Activated T-cell treated with anti-CD3 and anti-CD28 coated beads, Interleukin-2, amount 50 U/mL, for 1 hour (primary cell): ENCODE measurements at regions not wholly inside any gene's neighbourhood (a gene's known extent, or its start where the extent isn't known, plus 50 kb on each side); places are given as distances from the start of the nearest gene placed in this dataset.
"Not testable (repeated sequence)": the region's sequence is repeated elsewhere in the genome, so short reads cannot be mapped to it uniquely, and the experiment has no call there.

Experiments used
- DNase-seq: peaks from one replicate; pipeline ENCODE4 v3.0.0-alpha.2; 2020

DNA sequence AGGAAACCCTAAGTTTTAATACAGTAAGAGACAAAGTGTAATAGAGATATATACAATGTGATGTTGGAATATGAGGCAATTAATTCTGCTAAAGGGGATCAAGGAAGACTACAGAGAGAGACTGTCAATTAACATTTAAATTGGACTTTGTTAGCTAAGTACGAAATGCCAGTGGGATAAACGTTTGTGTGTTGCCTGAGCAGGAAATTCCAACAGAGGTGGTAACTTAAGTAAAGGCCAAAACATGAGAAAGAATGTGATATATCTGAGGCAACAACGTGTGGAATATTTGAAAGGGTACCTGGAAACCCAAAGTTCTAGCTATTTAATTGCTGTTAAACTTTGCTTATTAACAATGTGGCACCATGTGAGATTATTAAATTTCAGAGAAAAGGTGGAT is 1666.9 kb upstream of the WWC1 start:
- DNase-seq = no peak

GRCh38 chr5:166625210-166625865 is 1666.1 kb upstream of the WWC1 start:
- no peak for DNase-seq

DNA sequence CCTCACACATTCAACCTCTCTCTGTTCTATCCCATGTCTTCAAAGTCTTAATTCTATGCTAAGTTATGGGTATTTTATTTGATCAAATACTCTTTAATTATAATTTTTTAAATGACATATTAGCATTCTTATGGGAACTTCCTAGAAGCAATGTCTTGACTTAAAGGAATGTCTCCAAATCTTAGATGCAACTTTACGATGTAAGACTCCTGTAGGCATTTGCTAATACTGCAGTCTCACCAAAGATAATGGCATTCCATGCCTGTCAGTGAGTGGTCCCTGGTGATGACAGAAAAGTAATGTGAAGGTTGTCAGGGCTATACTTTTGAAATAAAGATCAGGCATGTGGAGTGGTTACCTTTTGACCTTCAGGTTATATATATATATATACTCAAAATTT is 1654.2 kb upstream of the WWC1 start:
- no peak for DNase-seq

DNA sequence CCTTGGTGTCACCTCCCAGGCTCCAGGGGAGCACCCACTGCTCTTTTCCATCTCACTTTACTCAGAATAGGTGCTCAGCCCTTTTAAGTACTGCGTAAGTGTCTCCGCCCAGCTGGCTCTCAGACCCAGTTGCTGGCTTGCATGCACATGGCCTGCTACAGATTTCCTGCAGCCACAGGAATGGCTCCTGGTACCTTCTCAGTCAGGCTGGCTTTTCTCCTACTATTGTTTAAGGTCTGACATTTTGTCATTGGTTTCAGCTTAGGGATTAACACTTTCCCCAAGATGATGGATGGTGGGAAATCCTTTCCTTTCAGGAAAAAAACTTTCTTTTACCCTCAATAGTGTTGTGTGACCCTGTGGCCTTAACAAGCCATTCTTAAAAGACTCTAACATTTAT is 1652.3 kb upstream of the WWC1 start:
- no peak for DNase-seq

- DNase-seq = not testable (repeated sequence)
Observed at GRCh38 chr5:166640136-166640535, 1651.3 kb upstream of the WWC1 start.

DNA sequence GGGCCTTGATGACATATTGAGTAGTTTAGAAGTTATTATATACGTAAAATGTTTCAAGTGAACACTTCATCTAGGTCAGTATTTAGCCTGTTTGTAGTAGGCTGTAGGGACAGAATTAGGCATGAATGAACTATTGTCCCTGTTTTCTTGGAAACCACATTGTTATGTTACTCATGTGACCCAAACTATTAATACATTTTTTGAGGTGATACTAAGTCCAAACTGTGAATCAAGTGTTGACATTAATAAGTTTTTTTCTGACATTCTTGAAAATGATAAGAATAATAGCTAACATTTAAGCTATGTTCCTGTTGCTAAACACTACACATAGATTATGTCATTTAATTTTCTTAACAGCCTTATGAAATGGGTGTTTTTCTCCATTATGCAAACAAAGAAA is 1642.7 kb upstream of the WWC1 start:
- DNase-seq = no peak

- DNase-seq = no peak
Observed at GRCh38 chr5:166649676-166650075, 1641.8 kb upstream of the WWC1 start.

DNA sequence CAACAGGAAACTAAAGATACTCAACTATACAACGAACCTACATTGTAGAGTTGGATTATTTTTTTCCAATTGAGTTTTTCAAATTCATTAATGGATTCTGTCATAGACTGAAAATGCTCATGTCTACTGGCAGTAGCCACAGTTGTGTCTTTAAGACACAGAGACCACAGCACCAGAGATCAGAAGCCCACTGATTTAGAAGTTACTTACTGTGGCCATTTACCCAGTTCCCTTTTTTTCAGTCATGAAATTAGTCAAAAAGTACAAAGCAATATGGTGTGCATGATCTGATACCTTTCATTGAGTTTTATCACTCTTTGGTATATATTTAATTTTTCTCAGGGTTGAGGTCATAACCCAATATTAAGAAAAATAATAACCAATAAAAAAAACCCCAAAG is 1640.2 kb upstream of the WWC1 start:
- DNase-seq = no peak

DNA sequence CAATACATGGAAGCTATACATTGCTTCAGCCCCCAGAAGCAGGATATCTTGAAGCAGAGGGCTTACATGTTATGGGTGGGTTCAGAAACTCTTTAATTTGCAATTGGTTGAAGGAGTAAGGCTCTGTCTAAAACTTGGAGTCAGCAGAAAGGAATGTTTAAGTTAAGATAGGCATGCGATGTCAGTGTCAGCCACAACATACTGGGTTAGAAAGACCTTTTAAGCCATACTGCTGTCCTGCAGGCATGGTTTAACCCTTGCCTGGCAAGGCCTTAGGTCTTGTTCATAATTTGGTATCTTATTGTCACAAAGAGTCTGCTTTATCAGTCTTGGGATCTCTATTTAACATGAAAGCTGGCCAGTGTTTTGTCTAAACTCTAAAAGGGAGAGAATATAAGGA is 1619.6 kb upstream of the WWC1 start:
- no peak for DNase-seq

- DNase-seq = no peak
Observed at GRCh38 chr5:166672431-166672830, 1619.0 kb upstream of the WWC1 start.

DNA sequence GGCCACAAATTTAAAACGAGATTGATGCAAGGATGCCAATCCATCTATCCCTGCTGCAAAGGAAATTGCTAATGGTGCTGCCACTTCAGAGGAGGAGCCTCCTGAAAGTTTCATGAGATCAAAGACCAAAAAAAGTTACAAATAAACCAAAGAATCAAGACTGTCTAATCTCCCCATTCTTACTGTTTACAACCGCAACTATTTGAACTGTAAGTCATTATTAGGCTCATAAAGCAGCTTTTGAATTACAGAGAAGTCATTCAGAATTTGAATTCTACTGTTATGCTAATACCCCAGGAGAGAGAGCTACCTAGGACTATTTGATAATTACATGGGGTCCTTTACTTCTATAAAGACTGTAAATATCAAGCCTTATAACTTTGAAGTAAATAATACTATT is 1613.6 kb upstream of the WWC1 start:
- no peak for DNase-seq

- no peak for DNase-seq
Observed at GRCh38 chr5:166679331-166679730, 1612.1 kb upstream of the WWC1 start.

DNA sequence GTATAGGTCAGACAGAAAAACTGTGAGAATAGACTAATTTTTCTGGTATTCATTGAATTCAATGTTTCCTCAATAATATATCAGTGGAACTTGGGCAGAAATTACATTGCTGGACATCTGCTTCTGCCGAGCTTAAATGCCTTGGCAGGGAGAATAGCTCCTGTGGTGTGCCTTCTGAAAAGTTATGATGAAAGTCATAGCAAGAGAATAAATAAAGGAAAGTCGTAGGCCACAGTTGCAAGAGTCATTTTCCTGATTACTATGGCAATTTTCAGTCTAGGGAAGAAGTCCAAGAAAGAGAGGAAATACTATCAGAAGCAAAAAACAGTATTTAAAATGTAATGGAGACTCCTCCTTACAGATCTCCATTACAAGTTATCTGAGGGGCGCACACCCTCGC is 1596.1 kb upstream of the WWC1 start:
- no peak for DNase-seq

GRCh38 chr5:166708291-166708690 is 1583.2 kb upstream of the WWC1 start:
- no peak for DNase-seq

DNA sequence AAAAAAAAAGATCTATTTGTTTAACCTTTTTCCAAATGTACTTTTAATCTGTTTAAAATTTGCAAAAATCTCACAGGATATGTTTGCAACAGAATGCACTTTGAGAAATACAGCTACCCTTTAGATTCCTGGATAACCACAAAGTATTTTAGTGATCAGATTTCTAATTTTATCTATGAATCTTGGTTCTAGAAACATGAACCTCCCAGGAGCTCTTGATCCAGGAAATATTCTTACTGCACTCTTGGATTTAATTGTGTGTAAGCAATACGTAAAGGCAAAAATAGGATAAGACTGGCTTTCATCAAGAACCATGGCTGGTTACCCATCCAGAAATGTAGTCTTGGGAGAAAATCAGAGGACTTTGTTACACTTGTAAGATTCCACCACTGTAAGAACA is 1581.8 kb upstream of the WWC1 start:
- no peak for DNase-seq

DNA sequence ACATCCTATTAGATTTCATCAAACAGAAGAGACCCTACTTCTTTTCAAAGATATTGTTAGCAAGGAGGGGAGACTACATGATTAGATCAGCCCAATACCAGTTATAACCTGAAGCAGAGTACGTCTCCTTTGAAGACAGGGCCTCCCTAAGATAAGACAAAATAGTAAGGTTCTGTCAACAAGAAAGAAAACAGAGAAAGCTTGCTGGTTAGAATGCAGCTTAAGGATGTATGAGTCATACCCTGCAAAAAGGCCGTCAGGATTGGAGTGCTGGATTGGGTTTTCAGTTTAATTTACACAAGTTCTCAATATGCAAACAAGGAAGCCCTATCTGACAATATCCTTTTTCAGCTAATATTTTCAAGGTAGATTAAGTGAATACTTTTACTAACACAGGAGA is 1581.2 kb upstream of the WWC1 start:
- no peak for DNase-seq

DNA sequence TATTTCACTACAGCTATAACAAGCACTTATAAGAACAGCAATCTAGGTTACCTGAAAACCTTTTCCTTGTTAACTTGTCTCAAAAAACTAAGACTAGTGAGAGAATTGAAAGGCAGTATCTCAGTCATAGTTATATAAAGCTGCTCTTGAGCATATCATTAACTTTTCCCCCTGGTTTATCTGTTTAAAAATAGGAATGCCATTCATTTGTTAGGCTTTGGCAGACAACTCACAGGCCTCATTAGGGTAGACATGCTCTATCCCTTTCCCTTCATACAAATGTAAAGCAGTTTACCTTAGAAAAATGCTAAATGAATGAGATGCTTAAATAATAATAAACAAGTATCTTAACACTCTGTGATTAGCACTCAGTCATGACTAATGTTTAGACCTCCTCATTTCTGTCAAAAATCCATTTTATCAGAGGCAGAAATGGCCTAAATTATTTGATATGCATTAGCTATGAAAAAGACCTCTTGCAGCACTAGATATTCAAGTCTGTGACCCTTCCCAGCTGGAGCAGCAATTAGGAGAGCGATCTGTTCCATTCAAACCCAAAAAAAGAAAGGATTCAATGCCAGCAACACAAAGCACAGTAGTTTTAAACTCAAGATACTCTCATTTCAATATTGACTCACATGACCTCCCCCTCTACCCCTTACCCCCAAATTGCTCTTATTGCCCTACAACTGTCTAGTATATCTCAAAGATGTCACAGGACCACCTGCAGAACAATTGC is 1578.8 kb upstream of the WWC1 start:
- DNase-seq = no peak

- no peak for DNase-seq
Observed at GRCh38 chr5:166713295-166713694, 1578.2 kb upstream of the WWC1 start.

DNA sequence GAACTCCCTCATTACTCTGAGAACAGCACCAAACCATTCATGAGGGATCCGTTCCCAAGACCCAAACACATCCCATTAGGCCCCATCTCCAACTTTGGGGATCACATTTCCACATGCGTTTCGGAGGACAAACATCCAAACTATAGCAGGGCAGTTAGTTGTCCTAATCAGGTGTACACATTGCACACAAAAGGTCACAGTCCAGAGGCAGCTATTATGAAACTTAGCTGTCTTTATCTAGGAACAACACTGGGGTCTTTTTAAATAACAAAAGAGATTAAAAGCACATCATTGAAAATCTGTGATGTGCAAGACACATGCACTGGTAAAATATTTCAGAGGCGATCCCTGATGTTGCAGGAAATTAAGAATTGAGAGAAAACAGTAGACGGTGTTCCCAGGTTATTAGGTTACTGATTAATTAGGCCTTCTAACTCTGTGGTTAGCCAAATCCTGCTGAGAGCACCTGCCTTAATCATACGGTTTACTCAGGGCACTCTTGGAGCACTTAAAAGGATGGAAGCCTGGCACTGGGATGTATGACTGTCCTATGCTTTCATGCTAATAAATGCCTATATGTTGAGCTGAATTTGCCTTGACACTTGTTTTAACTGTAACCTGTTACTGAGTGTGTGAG is 1574.5 kb upstream of the WWC1 start:
- no peak for DNase-seq

- DNase-seq = no peak
Observed at GRCh38 chr5:166719991-166720390, 1571.5 kb upstream of the WWC1 start.

DNA sequence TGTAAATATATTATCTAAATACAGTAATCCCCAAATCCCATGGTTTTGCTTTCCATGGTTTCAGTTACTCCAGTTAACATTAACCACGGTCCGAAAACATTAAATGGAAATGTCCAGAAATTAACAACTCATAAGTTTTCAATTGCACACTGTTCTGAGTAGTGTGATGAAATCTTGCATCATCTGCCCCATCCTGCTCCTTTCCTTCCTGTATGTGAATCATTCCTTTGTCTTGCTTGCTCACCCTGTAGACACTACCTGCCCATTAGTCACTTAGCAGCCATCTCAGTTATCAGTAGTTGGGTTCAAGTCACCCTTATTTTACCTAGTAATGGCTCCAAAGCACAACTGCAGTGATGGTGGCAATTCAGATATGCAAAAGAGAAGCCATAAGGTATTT is 1568.5 kb upstream of the WWC1 start:
- no peak for DNase-seq

GRCh38 chr5:166724284-166724683 is 1567.2 kb upstream of the WWC1 start:
- no peak for DNase-seq

DNA sequence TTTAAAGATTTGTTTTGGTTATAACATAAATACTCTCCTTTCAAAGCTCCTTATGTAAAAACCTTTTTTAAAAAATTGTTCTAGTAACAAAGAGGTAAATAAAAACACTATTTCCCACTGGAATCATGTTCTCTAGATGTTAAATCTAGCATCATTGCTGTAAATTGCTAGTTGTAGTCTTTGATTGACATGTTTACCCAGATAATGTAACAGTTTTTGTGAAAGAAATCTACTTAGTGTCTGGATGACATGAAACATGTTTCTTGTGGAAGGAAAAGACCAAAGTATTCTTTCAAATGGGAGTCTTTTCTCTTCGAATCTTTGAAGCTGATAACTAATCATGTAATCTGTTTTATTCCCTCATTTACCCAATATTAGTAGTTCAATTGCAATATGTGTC is 1565.9 kb upstream of the WWC1 start:
- DNase-seq = no peak

DNA sequence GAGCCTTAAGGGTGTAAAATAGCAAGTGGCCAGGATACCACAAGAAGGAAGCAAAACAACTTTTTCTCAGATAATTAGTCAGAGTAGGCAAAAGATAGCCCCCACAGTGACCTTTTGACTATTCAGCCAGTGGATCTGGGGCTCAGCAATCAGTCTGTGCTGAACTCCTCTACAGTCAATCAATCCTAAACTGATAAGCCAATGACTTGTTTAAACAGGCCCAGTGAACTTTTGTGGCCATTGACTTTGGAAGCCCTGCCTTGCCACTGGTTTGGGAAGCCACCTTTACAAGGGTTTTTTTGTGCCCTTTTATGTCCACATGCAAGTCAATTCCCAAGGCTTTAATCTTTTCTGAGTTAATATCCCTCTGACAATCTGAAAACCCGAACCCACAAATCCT is 1565.0 kb upstream of the WWC1 start:
- no peak for DNase-seq

- DNase-seq = not testable (repeated sequence)
Observed at GRCh38 chr5:166742951-166743350, 1548.5 kb upstream of the WWC1 start.
